ENCODE measurements at regions not wholly inside any gene's neighbourhood (a gene's known extent, or its start where the extent isn't known, plus 50 kb on each side); places are given as distances from the start of the nearest gene placed in this dataset.

GRCh38 chr5:86757824-86758223, 140.1 kb downstream of the COX7C start:
- TF ChIP-seq POLR2AphosphoS5 (IDR thresholded peaks at IDR 0.05) (no peak), CTCF (IDR thresholded peaks at IDR 0.05; ENCODE audit: poor library complexity, severe bottlenecking) (no peak), EP300 (conservative IDR thresholded peaks at IDR 0.05; ENCODE audit: poor library complexity, severe bottlenecking) (no peak)

Measured in neural cell (in vitro differentiated cells).